ENCODE measurements at regions not wholly inside any gene's neighbourhood (a gene's known extent, or its start where the extent isn't known, plus 50 kb on each side); places are given as distances from the start of the nearest gene placed in this dataset.

DNA sequence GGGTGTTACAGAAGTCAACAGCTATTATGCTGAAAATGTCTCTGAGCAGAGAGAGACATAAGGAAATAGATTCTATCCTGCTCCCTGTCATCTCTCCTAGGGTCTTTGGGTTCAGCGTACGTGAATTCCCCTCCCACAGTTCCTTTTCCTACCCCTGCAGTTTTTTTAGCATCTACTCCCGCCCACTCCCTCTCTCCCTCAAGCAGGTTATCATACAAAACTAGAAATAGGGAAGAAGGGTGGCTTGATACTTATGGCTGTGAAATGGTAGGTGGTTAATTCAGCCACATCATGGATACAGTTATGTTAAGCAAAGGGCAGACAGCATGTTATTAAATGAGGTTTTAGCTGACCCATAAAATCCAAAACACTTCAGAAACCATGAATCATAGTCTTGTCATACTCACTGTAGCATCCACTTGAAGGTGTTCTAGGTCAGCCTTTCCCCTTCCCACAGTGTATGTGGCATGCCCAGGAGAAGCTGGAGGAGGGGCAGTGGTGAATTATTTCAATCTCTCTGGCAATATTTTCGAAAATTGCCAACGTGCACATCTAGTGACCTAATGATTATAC lies 236.8 kb upstream of the SERP2 start:
- Histone ChIP-seq H3K36me3 (no peaks in the 10 kb centered on the region), H3K4me3 (no peak overlapping the region), H3K9me3 (no peaks in the 10 kb centered on the region), H3K4me1 (peaks cover 0 to 27% of the 10 kb centered on the region in 2 donors), H3K27me3 (no peaks in the 10 kb centered on the region), H3K27ac (no peak overlapping the region)
- TF ChIP-seq, protein P1, sequence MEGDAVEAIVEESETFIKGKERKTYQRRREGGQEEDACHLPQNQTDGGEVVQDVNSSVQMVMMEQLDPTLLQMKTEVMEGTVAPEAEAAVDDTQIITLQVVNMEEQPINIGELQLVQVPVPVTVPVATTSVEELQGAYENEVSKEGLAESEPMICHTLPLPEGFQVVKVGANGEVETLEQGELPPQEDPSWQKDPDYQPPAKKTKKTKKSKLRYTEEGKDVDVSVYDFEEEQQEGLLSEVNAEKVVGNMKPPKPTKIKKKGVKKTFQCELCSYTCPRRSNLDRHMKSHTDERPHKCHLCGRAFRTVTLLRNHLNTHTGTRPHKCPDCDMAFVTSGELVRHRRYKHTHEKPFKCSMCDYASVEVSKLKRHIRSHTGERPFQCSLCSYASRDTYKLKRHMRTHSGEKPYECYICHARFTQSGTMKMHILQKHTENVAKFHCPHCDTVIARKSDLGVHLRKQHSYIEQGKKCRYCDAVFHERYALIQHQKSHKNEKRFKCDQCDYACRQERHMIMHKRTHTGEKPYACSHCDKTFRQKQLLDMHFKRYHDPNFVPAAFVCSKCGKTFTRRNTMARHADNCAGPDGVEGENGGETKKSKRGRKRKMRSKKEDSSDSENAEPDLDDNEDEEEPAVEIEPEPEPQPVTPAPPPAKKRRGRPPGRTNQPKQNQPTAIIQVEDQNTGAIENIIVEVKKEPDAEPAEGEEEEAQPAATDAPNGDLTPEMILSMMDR (IDR thresholded peaks at IDR 0.05): no peak
- no peak for DNase-seq (ENCODE audit: low spot score)

DNA sequence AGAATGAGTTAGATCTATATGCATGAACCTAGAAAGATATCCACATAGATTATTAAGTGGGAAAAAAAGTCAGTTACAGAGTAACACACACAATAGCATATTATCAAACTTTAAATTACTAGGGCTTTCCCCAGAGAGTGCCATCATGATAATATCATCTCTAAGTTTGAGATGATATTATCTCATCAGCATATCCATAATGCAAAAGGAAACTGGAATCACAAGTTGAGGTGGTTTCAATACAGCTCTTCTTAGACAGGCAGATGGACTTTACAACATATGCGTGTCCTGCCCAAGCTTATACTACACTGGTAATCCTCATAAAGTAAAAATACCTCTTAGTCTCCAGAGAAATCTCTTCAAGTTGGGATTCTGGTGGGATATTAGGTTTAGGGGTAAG lies 236.2 kb upstream of the SERP2 start:
- Histone ChIP-seq H3K27me3 (no peaks in the 10 kb centered on the region), H3K4me3 (no peak overlapping the region), H3K4me1 (peaks cover 0 to 23% of the 10 kb centered on the region in 2 donors), H3K27ac (no peak overlapping the region), H3K9me3 (no peaks in the 10 kb centered on the region), H3K36me3 (no peaks in the 10 kb centered on the region)
- DNase-seq (ENCODE audit: low spot score): no peak
- TF ChIP-seq, protein P1 (IDR thresholded peaks at IDR 0.05): no peak

DNA sequence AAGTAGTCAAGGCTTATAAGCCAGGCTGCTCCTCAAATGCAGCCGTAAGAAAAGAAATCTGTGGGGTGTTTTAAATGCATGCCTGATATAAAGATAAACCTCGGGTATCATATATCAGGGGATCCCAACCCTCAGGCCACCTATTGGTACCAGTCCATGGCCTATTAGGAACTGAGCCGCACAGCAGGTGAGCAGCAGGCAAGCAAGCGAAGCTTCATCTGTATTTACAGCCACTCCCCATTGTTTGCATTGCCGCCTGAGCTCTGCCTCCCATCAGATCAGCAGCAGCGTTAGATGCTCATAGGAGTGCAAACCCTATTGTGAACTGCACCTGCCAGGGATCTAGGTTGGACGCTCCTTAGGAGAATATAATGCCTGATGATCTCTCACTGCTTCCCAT lies 233.5 kb upstream of the SERP2 start:
- no peaks in the 10 kb centered on the region for H3K27me3 ChIP-seq

DNA sequence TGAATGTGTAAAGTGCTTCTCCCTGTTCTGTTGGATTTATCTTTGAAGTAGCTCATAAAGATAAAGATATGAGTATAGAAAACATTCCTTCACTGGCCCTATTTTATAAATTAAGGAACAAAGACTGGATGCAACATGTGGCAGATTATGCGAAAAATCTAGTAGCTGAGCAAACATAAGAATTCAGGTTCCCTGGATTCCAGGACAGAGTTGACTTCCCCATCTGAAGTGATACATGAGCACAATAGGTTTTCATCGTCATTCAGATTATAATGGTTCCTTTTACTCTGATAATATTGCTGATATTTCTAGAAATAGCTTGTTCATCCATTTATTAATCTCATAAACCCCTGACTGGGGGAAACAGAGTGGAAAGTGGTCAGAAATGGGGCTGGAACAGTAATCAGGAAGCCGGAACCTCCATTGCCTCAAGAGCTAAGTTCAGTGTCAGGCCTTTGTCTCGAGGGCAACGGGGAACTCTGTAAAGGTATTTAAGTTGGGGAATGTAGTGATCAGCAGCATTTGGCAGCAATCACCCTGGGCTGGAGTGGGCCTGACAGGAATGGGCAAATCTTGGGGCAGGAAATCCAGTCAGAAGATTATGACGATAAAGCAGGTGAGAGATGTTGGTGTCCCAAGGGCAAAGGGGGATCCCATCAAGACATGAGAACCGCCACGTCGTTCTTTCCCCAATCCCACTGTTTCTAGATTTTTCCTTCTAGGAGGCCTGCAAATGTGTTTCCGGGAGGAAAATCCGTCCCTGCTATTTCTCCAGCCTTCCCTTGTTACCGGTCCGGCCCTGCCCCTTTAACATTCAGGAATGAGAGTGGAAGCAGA lies 232.5 kb upstream of the SERP2 start:
- Histone ChIP-seq H3K4me3 (peak overlapping the region; percentile 27 to 53), H3K27ac (peak overlapping the region; percentile 90 to 92), H3K4me1 (peaks cover 0 to 22% of the 10 kb centered on the region in 2 donors), H3K27me3 (no peaks in the 10 kb centered on the region), H3K9me3 (no peaks in the 10 kb centered on the region), H3K36me3 (no peaks in the 10 kb centered on the region)
- DNase-seq (ENCODE audit: low spot score): no peak
- TF ChIP-seq, protein P1 (IDR thresholded peaks at IDR 0.05): no peak

More for the DNA sequence above, 233.5 kb upstream of the SERP2 start:
- Histone ChIP-seq H3K9me3 (no peaks in the 10 kb centered on the region), H3K4me1 (peaks cover 0 to 22% of the 10 kb centered on the region in 2 donors), H3K4me3 (no peak overlapping the region), H3K36me3 (no peaks in the 10 kb centered on the region), H3K27ac (no peak overlapping the region)
- TF ChIP-seq, protein P1 (IDR thresholded peaks at IDR 0.05): no peak
- DNase-seq (ENCODE audit: low spot score): no peak

DNA sequence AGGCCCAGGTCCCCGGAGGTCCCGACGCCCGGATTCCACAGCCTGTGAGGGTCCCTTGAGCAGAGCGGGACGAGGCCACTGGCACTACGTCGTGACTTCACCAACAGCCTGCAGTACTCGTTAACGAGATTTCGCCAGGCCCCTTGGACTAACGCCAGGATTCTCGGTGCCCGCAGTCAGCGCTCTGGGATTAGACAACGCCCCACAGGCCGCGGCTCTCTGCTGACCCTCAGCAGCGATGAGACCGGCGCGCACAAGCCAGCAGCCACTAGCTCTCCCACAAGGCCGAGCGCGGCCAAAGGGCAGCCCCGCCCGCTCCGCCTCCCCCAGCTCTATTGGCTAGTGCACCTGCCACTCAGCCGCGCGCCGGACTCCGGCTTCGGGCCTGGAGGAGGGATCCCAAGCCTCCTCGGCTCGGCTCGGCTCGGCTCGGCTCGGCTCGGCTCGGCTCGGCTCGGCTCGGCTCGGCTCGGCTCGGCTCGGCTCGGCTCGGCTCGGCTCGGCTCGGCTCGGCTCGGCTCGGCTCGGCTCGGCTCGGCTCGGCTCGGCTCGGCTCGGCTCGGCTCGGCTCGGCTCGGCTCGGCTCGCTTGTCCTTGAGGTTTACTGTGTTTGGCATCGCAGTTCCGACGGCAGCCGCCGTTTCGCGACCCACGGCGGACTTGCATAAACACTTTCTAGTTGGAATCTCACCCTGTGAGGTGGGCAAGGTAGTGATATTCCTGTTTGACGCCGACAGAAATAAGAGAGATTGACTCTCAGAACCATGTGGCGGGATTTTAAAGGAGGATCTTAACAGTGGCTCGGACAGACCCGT lies 231.7 kb upstream of the SERP2 start:
- peaks cover 0 to 22% of the 10 kb centered on the region in 2 donors for H3K4me1 ChIP-seq

More for the DNA sequence above, 231.7 kb upstream of the SERP2 start:
- Histone ChIP-seq H3K27me3 (no peaks in the 10 kb centered on the region), H3K9me3 (no peaks in the 10 kb centered on the region), H3K27ac (peak overlapping the region; percentile 92 to 94), H3K36me3 (no peaks in the 10 kb centered on the region), H3K4me3 (peak overlapping the region; percentile 56 to 57)
- DNase-seq (ENCODE audit: low spot score): peak; percentile 98
- TF ChIP-seq, protein P1 (IDR thresholded peaks at IDR 0.05): no peak
